22Rv1 (cell line): ENCODE measurements at regions not wholly inside any gene's neighbourhood (a gene's known extent, or its start where the extent isn't known, plus 50 kb on each side); places are given as distances from the start of the nearest gene placed in this dataset.

Experiments used
- ZFX ChIP-seq: fragments of 450-650 bp; IDR thresholded peaks from 2 replicates; pipeline ENCODE4 v1.6.1; 2017; ENCODE audit warnings: antibody characterized with exemption, borderline replicate concordance
- TF ChIP-seq, protein P1 (sequence below): fragments of 450-650 bp; IDR thresholded peaks from 2 replicates; pipeline ENCODE4 v1.5.1; 2017; ENCODE audit warnings: mild to moderate bottlenecking

DNA sequence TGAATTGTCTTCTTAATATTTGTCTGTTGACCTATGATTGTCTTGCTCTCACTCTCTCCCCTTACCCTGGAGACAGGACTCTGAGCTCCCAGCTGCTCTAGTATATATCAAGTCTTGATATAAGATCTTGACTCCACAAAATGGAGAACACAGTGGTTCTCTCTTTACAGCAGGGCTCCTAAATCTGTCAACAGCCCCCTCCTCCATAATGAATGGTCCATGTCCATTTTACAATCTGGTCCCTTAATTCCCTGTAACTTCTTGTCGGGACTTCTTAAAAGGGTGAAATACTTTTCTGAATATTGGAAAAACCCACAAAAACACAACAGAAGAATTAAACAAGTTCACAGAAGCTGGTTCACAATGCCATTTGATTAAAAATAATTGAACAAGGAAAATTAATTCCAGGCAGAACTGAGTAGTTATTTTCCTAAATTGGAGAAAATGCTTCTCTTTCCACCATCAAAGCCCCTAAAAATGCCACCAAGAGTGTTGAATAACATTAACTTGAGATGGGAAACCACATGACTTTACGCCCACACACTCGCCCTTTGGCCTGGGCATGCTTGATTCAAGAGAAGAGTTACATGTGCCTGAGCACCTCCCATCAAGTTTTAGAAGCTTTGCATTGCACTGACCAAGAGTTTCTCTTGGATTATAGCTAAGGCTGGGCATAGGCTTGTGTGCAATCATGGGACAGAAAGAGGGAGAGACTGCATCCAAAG lies 109.8 kb downstream of the TOMM20 start:
- TF ChIP-seq, protein P1, sequence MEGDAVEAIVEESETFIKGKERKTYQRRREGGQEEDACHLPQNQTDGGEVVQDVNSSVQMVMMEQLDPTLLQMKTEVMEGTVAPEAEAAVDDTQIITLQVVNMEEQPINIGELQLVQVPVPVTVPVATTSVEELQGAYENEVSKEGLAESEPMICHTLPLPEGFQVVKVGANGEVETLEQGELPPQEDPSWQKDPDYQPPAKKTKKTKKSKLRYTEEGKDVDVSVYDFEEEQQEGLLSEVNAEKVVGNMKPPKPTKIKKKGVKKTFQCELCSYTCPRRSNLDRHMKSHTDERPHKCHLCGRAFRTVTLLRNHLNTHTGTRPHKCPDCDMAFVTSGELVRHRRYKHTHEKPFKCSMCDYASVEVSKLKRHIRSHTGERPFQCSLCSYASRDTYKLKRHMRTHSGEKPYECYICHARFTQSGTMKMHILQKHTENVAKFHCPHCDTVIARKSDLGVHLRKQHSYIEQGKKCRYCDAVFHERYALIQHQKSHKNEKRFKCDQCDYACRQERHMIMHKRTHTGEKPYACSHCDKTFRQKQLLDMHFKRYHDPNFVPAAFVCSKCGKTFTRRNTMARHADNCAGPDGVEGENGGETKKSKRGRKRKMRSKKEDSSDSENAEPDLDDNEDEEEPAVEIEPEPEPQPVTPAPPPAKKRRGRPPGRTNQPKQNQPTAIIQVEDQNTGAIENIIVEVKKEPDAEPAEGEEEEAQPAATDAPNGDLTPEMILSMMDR = no peak
- no peak for TF ChIP-seq ZFX
